ENCODE measurements at regions not wholly inside any gene's neighbourhood (a gene's known extent, or its start where the extent isn't known, plus 50 kb on each side); places are given as distances from the start of the nearest gene placed in this dataset.

DNA sequence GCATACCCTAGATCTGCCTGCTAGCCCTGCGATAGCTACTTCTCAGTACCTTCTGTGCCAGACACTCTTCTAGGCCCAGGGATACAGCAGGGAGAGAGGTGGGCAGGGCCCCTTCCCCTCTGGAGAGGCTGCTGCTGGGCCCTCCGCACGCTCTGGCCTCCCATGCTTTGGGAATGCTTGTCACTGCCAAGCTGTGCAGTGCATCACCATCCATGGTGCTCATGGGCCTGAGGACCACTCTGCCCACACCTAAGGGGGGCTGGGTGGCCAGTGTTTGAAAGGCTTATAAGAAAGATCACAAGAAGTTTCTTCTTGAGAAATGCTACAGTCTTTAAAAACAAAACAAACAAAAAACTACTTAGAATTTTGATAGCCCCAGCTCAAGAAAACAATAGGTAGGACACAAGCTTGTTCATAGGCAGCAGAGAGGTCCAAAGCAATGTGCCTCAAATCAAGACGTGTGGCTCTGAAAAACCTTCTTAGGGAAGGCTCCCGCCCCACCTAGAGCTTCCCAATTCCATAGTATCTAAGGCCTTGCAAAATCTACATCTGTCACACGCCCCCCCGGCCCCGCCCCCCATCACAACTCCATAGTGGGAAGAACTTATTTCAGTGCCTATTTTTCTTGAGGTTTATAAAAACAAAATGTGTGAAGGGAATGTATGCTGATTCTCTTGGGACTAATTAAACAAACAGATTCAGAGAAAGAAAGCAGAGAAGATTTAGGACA is 145.8 kb downstream of the TM9SF2 start:
- no peak for TF ChIP-seq EZH2phosphoT487 (IDR thresholded peaks at IDR 0.05; ENCODE audit: low read depth, severe bottlenecking, unreplicated experiment)
- no peak for TF ChIP-seq CTCF (IDR thresholded peaks at IDR 0.05; ENCODE audit: poor library complexity)
- no peak for TF ChIP-seq EZH2 (IDR thresholded peaks at IDR 0.05; ENCODE audit: borderline replicate concordance)
- Histone ChIP-seq H3K4me3 (no peak overlapping the region), H3K9me3 (ENCODE audit: low read depth) (no peaks in the 10 kb centered on the region), H2AFZ (no peak overlapping the region), H3K27me3 (no peaks in the 10 kb centered on the region), H3K36me3 (replicated peaks; ENCODE audit: insufficient read depth, low read depth) (no peaks in the 10 kb centered on the region), H3K79me2 (no peaks in the 10 kb centered on the region), H3K9me2 (replicated peaks; ENCODE audit: insufficient read depth) (no peaks in the 10 kb centered on the region), H3K27ac (no peak overlapping the region), H3K4me2 (no peak overlapping the region), H4K20me1 (ENCODE audit: insufficient read depth, poor library complexity, severe bottlenecking) (no peaks in the 10 kb centered on the region), H3K4me1 (ENCODE audit: insufficient read depth) (no peaks in the 10 kb centered on the region)
- WGBS (ENCODE audit: low lambda C conversion rate, missing lambda C conversion rate), result 91% methylated on average over 8 of the region's 8 CpGs
- DNase-seq (ENCODE audit: low spot score), result no peak

GRCh38 chr13:99642841-99643240 is 141.6 kb downstream of the TM9SF2 start:
- Histone ChIP-seq H3K9me2 (replicated peaks; ENCODE audit: insufficient read depth) (no peaks in the 10 kb centered on the region), H3K36me3 (replicated peaks; ENCODE audit: insufficient read depth, low read depth) (no peaks in the 10 kb centered on the region), H3K27ac (no peak overlapping the region), H3K79me2 (no peaks in the 10 kb centered on the region), H3K9me3 (ENCODE audit: low read depth) (no peaks in the 10 kb centered on the region), H2AFZ (no peak overlapping the region), H3K4me2 (no peak overlapping the region), H3K4me1 (ENCODE audit: insufficient read depth) (peaks cover 6% of the 10 kb centered on the region), H3K27me3 (no peaks in the 10 kb centered on the region), H4K20me1 (ENCODE audit: insufficient read depth, poor library complexity, severe bottlenecking) (no peaks in the 10 kb centered on the region), H3K4me3 (no peak overlapping the region)
- TF ChIP-seq CTCF (IDR thresholded peaks at IDR 0.05; ENCODE audit: poor library complexity), result no peak
- TF ChIP-seq EZH2phosphoT487 (IDR thresholded peaks at IDR 0.05; ENCODE audit: low read depth, severe bottlenecking, unreplicated experiment), result no peak
- TF ChIP-seq EZH2 (IDR thresholded peaks at IDR 0.05; ENCODE audit: borderline replicate concordance), result no peak
- no peak for DNase-seq (ENCODE audit: low spot score)
- 100% methylated on average over 3 of the region's 3 CpGs for WGBS (ENCODE audit: low lambda C conversion rate, missing lambda C conversion rate)

DNA sequence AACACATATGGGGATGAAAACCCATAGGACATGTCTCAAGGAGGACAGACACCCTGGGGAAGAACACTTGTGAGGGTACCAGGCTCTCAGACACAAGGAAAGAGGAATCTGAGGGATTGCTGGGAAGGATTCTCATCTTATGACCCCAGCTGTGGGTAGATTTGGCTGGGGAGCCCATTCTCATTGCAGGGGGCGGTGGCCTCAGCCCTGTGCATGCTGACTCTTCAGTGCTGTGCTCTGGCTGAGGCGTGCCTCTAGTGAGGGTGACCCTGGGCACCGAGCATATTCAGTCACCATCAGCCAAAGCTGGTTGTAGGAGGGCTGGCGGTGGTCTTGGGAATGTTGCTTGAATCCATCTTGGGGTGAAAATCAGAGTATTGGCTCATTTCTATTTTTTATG is 140.7 kb downstream of the TM9SF2 start:
- TF ChIP-seq EZH2 (IDR thresholded peaks at IDR 0.05; ENCODE audit: borderline replicate concordance) (no peak), CTCF (IDR thresholded peaks at IDR 0.05; ENCODE audit: poor library complexity) (no peak), EZH2phosphoT487 (IDR thresholded peaks at IDR 0.05; ENCODE audit: low read depth, severe bottlenecking, unreplicated experiment) (no peak)
- 100% methylated on average over 4 of the region's 4 CpGs for WGBS (ENCODE audit: low lambda C conversion rate, missing lambda C conversion rate)
- no peaks in the 10 kb centered on the region for H3K27me3 ChIP-seq

More for the DNA sequence above, 140.7 kb downstream of the TM9SF2 start:
- H3K79me2 ChIP-seq, result no peaks in the 10 kb centered on the region
- H4K20me1 ChIP-seq (ENCODE audit: insufficient read depth, poor library complexity, severe bottlenecking), result no peaks in the 10 kb centered on the region
- H3K36me3 ChIP-seq (replicated peaks; ENCODE audit: insufficient read depth, low read depth), result no peaks in the 10 kb centered on the region
- no peak for DNase-seq (ENCODE audit: low spot score)
- H3K9me3 ChIP-seq (ENCODE audit: low read depth), result no peaks in the 10 kb centered on the region
- no peak overlapping the region for H3K4me2 ChIP-seq
- H2AFZ ChIP-seq, result no peak overlapping the region
- H3K9me2 ChIP-seq (replicated peaks; ENCODE audit: insufficient read depth), result no peaks in the 10 kb centered on the region
- no peak overlapping the region for H3K27ac ChIP-seq
- no peak overlapping the region for H3K4me3 ChIP-seq
- peaks cover 6% of the 10 kb centered on the region for H3K4me1 ChIP-seq (ENCODE audit: insufficient read depth)

Data from hepatocyte (in vitro differentiated cells).